GM12875 (cell line): ENCODE measurements at regions not wholly inside any gene's neighbourhood (a gene's known extent, or its start where the extent isn't known, plus 50 kb on each side); places are given as distances from the start of the nearest gene placed in this dataset.

Experiments
- H3K4me3 ChIP-seq: one replicate; pipeline ENCODE4 v1.5.1; 2011; ENCODE audit warnings: low read depth, low read length, control low read depth
- CTCF ChIP-seq: IDR thresholded peaks from 2 replicates; pipeline ENCODE4 v1.5.1; 2011; ENCODE audit warnings: low read depth, mild to moderate bottlenecking, control low read depth, inconsistent platforms, low read length, moderate library complexity, borderline replicate concordance; ENCODE audit not compliant: insufficient read depth

- no peak overlapping the region for H3K4me3 ChIP-seq
- no peak for TF ChIP-seq CTCF
Observed at GRCh38 chr13:99698010-99698815, 196.9 kb downstream of the TM9SF2 start.

- H3K4me3 ChIP-seq, result no peak overlapping the region
- no peak for TF ChIP-seq CTCF
Observed at GRCh38 chr13:99695857-99696256, 194.6 kb downstream of the TM9SF2 start.

- no peak overlapping the region for H3K4me3 ChIP-seq
- TF ChIP-seq CTCF, result no peak
Observed at GRCh38 chr13:99693852-99694611, 192.8 kb downstream of the TM9SF2 start.

GRCh38 chr13:99693351-99693750 is 192.1 kb downstream of the TM9SF2 start:
- no peak for TF ChIP-seq CTCF
- H3K4me3 ChIP-seq, result no peak overlapping the region

- no peak overlapping the region for H3K4me3 ChIP-seq
- no peak for TF ChIP-seq CTCF
Observed at GRCh38 chr13:99692854-99693253, 191.6 kb downstream of the TM9SF2 start.

- no peak overlapping the region for H3K4me3 ChIP-seq
- TF ChIP-seq CTCF, result no peak
Observed at GRCh38 chr13:99691552-99691951, 190.3 kb downstream of the TM9SF2 start.
